Ascending aorta (tissue), 2 donors: ENCODE measurements at regions not wholly inside any gene's neighbourhood (a gene's known extent, or its start where the extent isn't known, plus 50 kb on each side); places are given as distances from the start of the nearest gene placed in this dataset.

ENCODE experiments used
- DNase-seq, 2 donors: peaks; one replicate each; pipeline ENCODE4 v3.0.0-alpha.2; 2019; ENCODE audit warnings: low spot score in 2 of 2
- H3K27ac ChIP-seq, 2 donors: fragments of 200-600 bp; sonication (generic); one replicate each; pipeline ENCODE4 v1.5.1; 2016 to 2017; ENCODE audit warnings: mild to moderate bottlenecking in 1 of 2
- H3K27me3 ChIP-seq: fragments of 200-600 bp; sonication (generic); one replicate; pipeline ENCODE4 v1.5.1; 2017
- H3K36me3 ChIP-seq, 2 donors: fragments of 200-600 bp; sonication (generic); one replicate each; pipeline ENCODE4 v1.5.1; 2016
- H3K4me1 ChIP-seq, 2 donors: fragments of 200-600 bp; sonication (generic); one replicate each; pipeline ENCODE4 v1.5.1; 2016 to 2017; ENCODE audit warnings: mild to moderate bottlenecking in 1 of 2
- H3K4me3 ChIP-seq, 2 donors: fragments of 200-600 bp; sonication (generic); one replicate each; pipeline ENCODE4 v1.5.1; 2016 to 2017; ENCODE audit warnings: mild to moderate bottlenecking in 1 of 2
- H3K9me3 ChIP-seq, 2 donors: fragments of 200-600 bp; sonication (generic); one replicate each; pipeline ENCODE4 v1.5.1; 2016
- intact Hi-C: fragments of 100-400 bp; cut with DNase I; formaldehyde crosslinking; loops from one replicate; pipeline ENCODE4 v1.15.1; 2023
- TF ChIP-seq, protein P1 (sequence below), 3 experiments: fragments of 200-600 bp in 2 of 3; fragments of 450-650 bp in 1 of 3; sonication (generic) in 2 of 3; IDR thresholded peaks; one replicate each; pipeline ENCODE4 v1.5.1; 2016 to 2019; ENCODE audit warnings: antibody characterized with exemption in 3 of 3, mild to moderate bottlenecking in 1 of 3, moderate library complexity in 1 of 3

DNA sequence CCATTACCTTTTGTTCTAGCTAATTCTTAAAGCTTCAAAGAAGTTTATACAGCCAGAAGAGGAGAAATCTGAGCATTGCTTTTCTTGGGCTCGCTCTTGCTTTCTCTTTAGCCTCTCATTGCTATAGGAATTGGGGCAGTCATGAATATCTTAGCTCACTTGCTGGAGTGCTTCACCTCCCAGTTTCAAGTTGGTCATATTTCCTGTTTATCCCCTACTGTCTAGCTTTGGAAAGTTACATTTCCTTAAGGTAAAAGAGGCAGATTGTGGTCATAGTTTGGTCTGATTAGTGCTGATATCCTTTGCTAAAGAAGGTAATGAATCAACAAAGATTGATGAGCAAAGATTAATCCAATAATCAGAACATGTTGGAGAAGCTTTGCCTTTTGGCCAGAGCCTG, 77.7 kb upstream of the GLI3 start:
- TF ChIP-seq, protein P1, sequence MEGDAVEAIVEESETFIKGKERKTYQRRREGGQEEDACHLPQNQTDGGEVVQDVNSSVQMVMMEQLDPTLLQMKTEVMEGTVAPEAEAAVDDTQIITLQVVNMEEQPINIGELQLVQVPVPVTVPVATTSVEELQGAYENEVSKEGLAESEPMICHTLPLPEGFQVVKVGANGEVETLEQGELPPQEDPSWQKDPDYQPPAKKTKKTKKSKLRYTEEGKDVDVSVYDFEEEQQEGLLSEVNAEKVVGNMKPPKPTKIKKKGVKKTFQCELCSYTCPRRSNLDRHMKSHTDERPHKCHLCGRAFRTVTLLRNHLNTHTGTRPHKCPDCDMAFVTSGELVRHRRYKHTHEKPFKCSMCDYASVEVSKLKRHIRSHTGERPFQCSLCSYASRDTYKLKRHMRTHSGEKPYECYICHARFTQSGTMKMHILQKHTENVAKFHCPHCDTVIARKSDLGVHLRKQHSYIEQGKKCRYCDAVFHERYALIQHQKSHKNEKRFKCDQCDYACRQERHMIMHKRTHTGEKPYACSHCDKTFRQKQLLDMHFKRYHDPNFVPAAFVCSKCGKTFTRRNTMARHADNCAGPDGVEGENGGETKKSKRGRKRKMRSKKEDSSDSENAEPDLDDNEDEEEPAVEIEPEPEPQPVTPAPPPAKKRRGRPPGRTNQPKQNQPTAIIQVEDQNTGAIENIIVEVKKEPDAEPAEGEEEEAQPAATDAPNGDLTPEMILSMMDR (IDR thresholded peaks at IDR 0.05) = no peak
- Histone ChIP-seq H3K36me3 (no peaks in the 10 kb centered on the region), H3K27ac (no peak overlapping the region), H3K9me3 (peaks cover 0 to 10% of the 10 kb centered on the region in 2 donors), H3K4me1 (no peaks in the 10 kb centered on the region), H3K27me3 (no peaks in the 10 kb centered on the region), H3K4me3 (no peak overlapping the region)
- no peak for DNase-seq
- intact Hi-C loops = no loop called here

DNA sequence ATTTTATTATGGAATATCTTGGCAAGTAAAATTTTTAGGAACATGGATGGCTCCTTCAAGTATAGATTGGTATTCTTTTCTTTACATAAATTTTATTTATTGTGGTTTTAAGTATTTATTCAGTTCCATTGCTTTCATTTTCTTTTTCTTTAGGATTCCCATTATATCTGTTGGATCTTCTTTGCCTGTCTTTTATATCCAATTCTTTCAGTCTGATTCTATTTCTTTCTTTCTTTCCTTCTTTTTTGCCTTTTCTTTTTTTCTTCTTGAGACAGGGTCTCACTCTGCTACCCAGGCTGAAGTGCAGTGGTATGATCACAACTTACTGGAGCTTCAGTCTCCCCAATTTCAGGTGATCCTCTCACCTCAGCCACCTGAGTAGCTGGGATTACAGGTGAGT, 74.2 kb upstream of the GLI3 start:
- H3K9me3 ChIP-seq = peaks cover 0 to 10% of the 10 kb centered on the region in 2 donors
- H3K36me3 ChIP-seq = no peaks in the 10 kb centered on the region
- TF ChIP-seq, protein P1 (IDR thresholded peaks at IDR 0.05) = no peak
- H3K4me1 ChIP-seq = no peaks in the 10 kb centered on the region
- no peak overlapping the region for H3K4me3 ChIP-seq
- intact Hi-C loops = no loop called here
- DNase-seq = no peak
- no peaks in the 10 kb centered on the region for H3K27me3 ChIP-seq
- no peak overlapping the region for H3K27ac ChIP-seq

DNA sequence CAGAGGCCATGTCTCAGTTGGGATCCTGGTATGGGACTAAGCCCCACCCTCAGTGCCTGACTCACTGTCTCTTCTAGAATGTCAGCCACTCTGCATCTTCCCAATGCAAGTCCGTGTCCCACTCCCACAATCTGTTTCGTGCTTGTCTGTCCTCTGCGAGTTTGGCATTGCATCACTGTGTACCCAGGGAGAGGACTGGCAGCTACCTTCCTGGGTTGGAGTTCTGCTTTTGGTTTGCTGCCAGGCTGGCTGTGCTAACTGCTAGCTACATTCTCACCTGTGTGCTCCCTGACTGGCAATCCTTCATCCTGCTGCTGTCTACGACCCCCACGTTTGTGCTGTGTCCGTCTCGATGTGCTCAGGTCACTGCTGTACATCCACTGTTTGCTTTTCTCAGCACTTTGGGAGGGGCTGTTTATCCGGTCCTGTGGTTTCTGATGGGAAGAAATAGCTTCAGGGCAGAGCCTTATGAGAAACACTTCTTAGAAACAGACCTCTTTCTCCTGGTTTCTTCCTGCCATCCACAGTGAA, 56.0 kb upstream of the GLI3 start:
- Histone ChIP-seq H3K9me3 (no peaks in the 10 kb centered on the region), H3K27ac (no peak overlapping the region), H3K4me1 (no peaks in the 10 kb centered on the region), H3K36me3 (no peaks in the 10 kb centered on the region), H3K27me3 (no peaks in the 10 kb centered on the region), H3K4me3 (no peak overlapping the region)
- TF ChIP-seq, protein P1 (IDR thresholded peaks at IDR 0.05) = no peak
- DNase-seq = no peak
- intact Hi-C loops = no loop called here

DNA sequence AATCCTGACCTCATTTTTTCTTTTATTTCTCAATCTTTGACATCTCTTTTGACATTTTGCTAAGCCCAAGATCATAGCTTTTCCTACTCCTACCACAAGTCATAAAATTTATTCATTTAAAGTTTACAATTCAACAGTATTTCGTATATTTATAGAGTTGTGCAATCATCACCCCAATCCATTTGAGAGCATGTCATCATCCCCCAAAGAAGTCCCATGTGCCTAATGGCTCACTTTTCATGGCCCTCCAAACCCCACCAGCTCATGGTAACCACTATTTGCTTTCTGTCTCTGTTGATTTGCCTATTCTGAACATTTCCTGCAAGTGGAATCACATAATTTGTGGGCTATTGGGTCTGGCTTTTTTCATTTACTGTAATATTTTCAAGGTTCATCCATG, 52.5 kb upstream of the GLI3 start:
- intact Hi-C loops = no loop called here
- Histone ChIP-seq H3K4me3 (no peak overlapping the region), H3K4me1 (no peaks in the 10 kb centered on the region), H3K27me3 (no peaks in the 10 kb centered on the region), H3K9me3 (no peaks in the 10 kb centered on the region), H3K36me3 (no peaks in the 10 kb centered on the region), H3K27ac (no peak overlapping the region)
- TF ChIP-seq, protein P1 (IDR thresholded peaks at IDR 0.05) = no peak
- DNase-seq = no peak
